ENCODE measurements at regions not wholly inside any gene's neighbourhood (a gene's known extent, or its start where the extent isn't known, plus 50 kb on each side); places are given as distances from the start of the nearest gene placed in this dataset.

- TF ChIP-seq BHLHE40 (IDR thresholded peaks at IDR 0.05; ENCODE audit: low read depth, low read length), result no peak
- no peak for TF ChIP-seq SMC3 (IDR thresholded peaks at IDR 0.05; ENCODE audit: low read depth, low read length)
- TF ChIP-seq, protein P1, sequence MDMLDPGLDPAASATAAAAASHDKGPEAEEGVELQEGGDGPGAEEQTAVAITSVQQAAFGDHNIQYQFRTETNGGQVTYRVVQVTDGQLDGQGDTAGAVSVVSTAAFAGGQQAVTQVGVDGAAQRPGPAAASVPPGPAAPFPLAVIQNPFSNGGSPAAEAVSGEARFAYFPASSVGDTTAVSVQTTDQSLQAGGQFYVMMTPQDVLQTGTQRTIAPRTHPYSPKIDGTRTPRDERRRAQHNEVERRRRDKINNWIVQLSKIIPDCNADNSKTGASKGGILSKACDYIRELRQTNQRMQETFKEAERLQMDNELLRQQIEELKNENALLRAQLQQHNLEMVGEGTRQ (IDR thresholded peaks at IDR 0.05; ENCODE audit: low read depth, low read length), result no peak
- TF ChIP-seq FOS (IDR thresholded peaks at IDR 0.05; ENCODE audit: low read depth, low read length), result no peak
- TF ChIP-seq, protein P2, sequence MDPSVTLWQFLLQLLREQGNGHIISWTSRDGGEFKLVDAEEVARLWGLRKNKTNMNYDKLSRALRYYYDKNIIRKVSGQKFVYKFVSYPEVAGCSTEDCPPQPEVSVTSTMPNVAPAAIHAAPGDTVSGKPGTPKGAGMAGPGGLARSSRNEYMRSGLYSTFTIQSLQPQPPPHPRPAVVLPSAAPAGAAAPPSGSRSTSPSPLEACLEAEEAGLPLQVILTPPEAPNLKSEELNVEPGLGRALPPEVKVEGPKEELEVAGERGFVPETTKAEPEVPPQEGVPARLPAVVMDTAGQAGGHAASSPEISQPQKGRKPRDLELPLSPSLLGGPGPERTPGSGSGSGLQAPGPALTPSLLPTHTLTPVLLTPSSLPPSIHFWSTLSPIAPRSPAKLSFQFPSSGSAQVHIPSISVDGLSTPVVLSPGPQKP (IDR thresholded peaks at IDR 0.05; ENCODE audit: borderline replicate concordance, low read depth, low read length), result no peak
- TF ChIP-seq POLR2A (IDR thresholded peaks at IDR 0.05; ENCODE audit: low read depth, low read length), result no peak
- no peak for TF ChIP-seq MXI1 (IDR thresholded peaks at IDR 0.05; ENCODE audit: borderline replicate concordance, low read depth, low read length)
- TF ChIP-seq RAD21 (IDR thresholded peaks at IDR 0.05; ENCODE audit: low read length), result no peak
- no peak for TF ChIP-seq RFX5 (IDR thresholded peaks at IDR 0.05; ENCODE audit: low read depth, low read length)
- TF ChIP-seq NFE2L2 (IDR thresholded peaks at IDR 0.05; ENCODE audit: low read depth, low read length), result no peak
- TF ChIP-seq RCOR1 (IDR thresholded peaks at IDR 0.05; ENCODE audit: insufficient replicate concordance, low read length), result no peak
- TF ChIP-seq, protein P3, sequence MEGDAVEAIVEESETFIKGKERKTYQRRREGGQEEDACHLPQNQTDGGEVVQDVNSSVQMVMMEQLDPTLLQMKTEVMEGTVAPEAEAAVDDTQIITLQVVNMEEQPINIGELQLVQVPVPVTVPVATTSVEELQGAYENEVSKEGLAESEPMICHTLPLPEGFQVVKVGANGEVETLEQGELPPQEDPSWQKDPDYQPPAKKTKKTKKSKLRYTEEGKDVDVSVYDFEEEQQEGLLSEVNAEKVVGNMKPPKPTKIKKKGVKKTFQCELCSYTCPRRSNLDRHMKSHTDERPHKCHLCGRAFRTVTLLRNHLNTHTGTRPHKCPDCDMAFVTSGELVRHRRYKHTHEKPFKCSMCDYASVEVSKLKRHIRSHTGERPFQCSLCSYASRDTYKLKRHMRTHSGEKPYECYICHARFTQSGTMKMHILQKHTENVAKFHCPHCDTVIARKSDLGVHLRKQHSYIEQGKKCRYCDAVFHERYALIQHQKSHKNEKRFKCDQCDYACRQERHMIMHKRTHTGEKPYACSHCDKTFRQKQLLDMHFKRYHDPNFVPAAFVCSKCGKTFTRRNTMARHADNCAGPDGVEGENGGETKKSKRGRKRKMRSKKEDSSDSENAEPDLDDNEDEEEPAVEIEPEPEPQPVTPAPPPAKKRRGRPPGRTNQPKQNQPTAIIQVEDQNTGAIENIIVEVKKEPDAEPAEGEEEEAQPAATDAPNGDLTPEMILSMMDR (conservative IDR thresholded peaks at IDR 0.05; ENCODE audit: low read depth, low read length), result no peak
- TF ChIP-seq MAFK (IDR thresholded peaks at IDR 0.05; ENCODE audit: low read depth, low read length), result no peak
- Histone ChIP-seq H3K14ac (replicated peaks; ENCODE audit: low read depth, low read length) (no peak overlapping the region), H2AK9ac (replicated peaks; ENCODE audit: low read depth, low read length, poor library complexity) (no peak overlapping the region), H4K5ac (ENCODE audit: low read depth, low read length) (no peak overlapping the region), H4K8ac (ENCODE audit: low read depth in 2 of 2, low read length in 2 of 2) (no peak overlapping the region), H2BK15ac (ENCODE audit: low read depth, low read length) (no peak overlapping the region), H3K4me2 (ENCODE audit: low read depth, low read length) (no peak overlapping the region), H2AFZ (replicated peaks; ENCODE audit: low read length, poor library complexity) (no peak overlapping the region), H3K4ac (ENCODE audit: low read depth, low read length) (no peak overlapping the region), H2AK5ac (ENCODE audit: low read depth, low read length) (no peak overlapping the region), H3K27ac (ENCODE audit: insufficient read depth, low read length) (no peak overlapping the region), H3K23ac (ENCODE audit: low read depth, low read length) (no peak overlapping the region), H3K36me3 (ENCODE audit: control insufficient read depth, insufficient read depth, low read length) (no peaks in the 10 kb centered on the region), H3K4me1 (ENCODE audit: control insufficient read depth, insufficient read depth, low read length) (no peaks in the 10 kb centered on the region), H3K9me3 (ENCODE audit: control insufficient read depth, insufficient read depth, low read length) (peaks cover 16% of the 10 kb centered on the region; the same call in 1 of the 2 replicates), H3K18ac (ENCODE audit: low read depth, low read length) (no peak overlapping the region), H2BK120ac (ENCODE audit: low read depth, low read length) (no peak overlapping the region), H3K9me1 (ENCODE audit: insufficient read depth, low read length) (no peaks in the 10 kb centered on the region), H2BK5ac (ENCODE audit: low read depth, low read length, poor library complexity, severe bottlenecking) (no peak overlapping the region), H3K56ac (ENCODE audit: extremely low read depth, insufficient read depth, low read length) (no peak overlapping the region), H3K27me3 (ENCODE audit: control insufficient read depth, insufficient read depth, low read length) (no peaks in the 10 kb centered on the region), H3K4me3 (ENCODE audit: insufficient read depth, low read depth, low read length) (no peak overlapping the region), H2BK20ac (ENCODE audit: low read depth, low read length) (no peak overlapping the region), H4K20me1 (ENCODE audit: insufficient read depth, low read length) (no peaks in the 10 kb centered on the region), H3K79me1 (ENCODE audit: low read depth in 1 of 2, low read length in 2 of 2) (no peaks in the 10 kb centered on the region), H3K9ac (ENCODE audit: low read depth, low read length) (no peak overlapping the region), H4K91ac (ENCODE audit: insufficient read depth, low read depth, low read length) (no peak overlapping the region)
- in situ Hi-C loops (cut with MboI; ENCODE audit: low sequenced_read_pairs) (no loop called here), intact Hi-C loops (cut with micrococcal nuclease) (no loop called here), dilution Hi-C loops (cut with HindIII; ENCODE audit: low sequenced_read_pairs, unreplicated experiment) (no loop called here)
- DNase-seq, result no peak
- WGBS, 2 experiments (ENCODE audit: extremely low coverage in 2 of 2, insufficient read length in 1 of 2), result 52% methylated on average over 5 of the region's 12 CpGs; no CpG with 5 or more reads in 1 of the 2 experiments
- ChIA-PET POLR2A (ENCODE audit: unreplicated experiment) (no interaction called here), CTCF (no interaction called here)
- BruUV-seq (replicated peaks), result no TSS peak
- no peak for ATAC-seq (ENCODE audit: low read depth)
Measured at GRCh38 chr19:30118760-30119159, 176.7 kb downstream of the URI1 start.

All from IMR-90 (cell line).